PFSK-1 (cell line): ENCODE measurements at regions not wholly inside any gene's neighbourhood (a gene's known extent, or its start where the extent isn't known, plus 50 kb on each side); places are given as distances from the start of the nearest gene placed in this dataset.

Source experiments
- FOXP2 ChIP-seq: optimal IDR thresholded peaks from 2 replicates; pipeline ENCODE3; 2011; ENCODE audit warnings: borderline replicate concordance, control low read depth, inconsistent platforms; ENCODE audit not compliant: insufficient read depth; ENCODE audit errors: extremely low read length, extremely low read depth
- POLR2AphosphoS5 ChIP-seq: IDR thresholded peaks from 2 replicates; pipeline ENCODE4 v1.6.1; 2012; ENCODE audit warnings: low read depth, mild to moderate bottlenecking, control low read depth, low read length, moderate library complexity
- SIN3A ChIP-seq: IDR thresholded peaks from 2 replicates; pipeline ENCODE4 v1.6.1; 2012; ENCODE audit warnings: mild to moderate bottlenecking, low read length, moderate library complexity, borderline replicate concordance; ENCODE audit not compliant: insufficient read depth
- TAF1 ChIP-seq: IDR thresholded peaks from 2 replicates; pipeline ENCODE4 v1.6.1; 2012; ENCODE audit warnings: low read length, control low read depth, borderline replicate concordance; ENCODE audit not compliant: insufficient read depth
- TF ChIP-seq, protein P1 (sequence below), 2 experiments: IDR thresholded peaks; 2 replicates each; pipeline versions ENCODE4 v1.6.1 to v1.8.0; 2011 to 2012; ENCODE audit warnings: low read depth in 2 of 2, low read length in 2 of 2, control low read depth in 1 of 2, inconsistent platforms in 1 of 2, mild to moderate bottlenecking in 1 of 2, moderate library complexity in 1 of 2; ENCODE audit not compliant: insufficient read depth in 1 of 2

DNA sequence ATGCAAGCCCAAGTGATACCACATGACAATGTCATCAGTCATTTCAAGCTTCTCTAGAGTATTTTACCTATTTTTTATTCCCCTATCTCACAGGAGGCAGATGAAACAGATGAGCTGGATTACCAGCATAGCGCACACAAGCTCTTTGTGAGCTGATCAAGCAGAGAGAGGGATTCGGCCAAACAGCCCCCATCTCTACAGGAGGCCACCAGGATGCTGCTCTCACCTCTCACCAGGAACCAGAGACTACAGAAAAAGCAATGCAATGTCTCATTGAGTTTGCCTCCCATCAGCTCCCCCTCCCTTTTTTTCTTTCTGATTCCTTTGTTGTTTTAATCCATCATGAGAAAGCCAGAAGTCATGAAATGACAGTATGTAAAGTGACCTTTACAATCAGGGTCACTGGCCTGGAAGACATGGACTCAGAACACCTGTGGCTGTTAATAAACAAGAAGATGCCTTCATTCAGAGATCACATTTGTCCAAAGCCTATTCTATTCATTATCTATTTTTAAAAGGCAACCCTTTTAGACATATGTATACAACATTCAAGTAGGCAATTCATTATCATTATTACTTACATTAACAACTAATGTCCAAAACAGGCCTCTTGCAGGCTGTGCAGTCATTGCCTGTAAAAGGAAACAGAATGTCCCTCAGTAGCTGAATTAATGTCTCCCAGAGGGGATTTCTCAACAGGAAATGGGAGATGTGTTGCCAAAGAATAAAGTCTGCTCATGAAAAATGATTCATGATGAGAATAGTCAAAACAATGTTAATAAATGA lies 656.6 kb downstream of the TBC1D4 start:
- TF ChIP-seq, protein P1, sequence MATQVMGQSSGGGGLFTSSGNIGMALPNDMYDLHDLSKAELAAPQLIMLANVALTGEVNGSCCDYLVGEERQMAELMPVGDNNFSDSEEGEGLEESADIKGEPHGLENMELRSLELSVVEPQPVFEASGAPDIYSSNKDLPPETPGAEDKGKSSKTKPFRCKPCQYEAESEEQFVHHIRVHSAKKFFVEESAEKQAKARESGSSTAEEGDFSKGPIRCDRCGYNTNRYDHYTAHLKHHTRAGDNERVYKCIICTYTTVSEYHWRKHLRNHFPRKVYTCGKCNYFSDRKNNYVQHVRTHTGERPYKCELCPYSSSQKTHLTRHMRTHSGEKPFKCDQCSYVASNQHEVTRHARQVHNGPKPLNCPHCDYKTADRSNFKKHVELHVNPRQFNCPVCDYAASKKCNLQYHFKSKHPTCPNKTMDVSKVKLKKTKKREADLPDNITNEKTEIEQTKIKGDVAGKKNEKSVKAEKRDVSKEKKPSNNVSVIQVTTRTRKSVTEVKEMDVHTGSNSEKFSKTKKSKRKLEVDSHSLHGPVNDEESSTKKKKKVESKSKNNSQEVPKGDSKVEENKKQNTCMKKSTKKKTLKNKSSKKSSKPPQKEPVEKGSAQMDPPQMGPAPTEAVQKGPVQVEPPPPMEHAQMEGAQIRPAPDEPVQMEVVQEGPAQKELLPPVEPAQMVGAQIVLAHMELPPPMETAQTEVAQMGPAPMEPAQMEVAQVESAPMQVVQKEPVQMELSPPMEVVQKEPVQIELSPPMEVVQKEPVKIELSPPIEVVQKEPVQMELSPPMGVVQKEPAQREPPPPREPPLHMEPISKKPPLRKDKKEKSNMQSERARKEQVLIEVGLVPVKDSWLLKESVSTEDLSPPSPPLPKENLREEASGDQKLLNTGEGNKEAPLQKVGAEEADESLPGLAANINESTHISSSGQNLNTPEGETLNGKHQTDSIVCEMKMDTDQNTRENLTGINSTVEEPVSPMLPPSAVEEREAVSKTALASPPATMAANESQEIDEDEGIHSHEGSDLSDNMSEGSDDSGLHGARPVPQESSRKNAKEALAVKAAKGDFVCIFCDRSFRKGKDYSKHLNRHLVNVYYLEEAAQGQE (IDR thresholded peaks at IDR 0.05; ENCODE audit: insufficient read depth in 1 of 2, low read depth in 2 of 2, low read length in 2 of 2) = no peak

DNA sequence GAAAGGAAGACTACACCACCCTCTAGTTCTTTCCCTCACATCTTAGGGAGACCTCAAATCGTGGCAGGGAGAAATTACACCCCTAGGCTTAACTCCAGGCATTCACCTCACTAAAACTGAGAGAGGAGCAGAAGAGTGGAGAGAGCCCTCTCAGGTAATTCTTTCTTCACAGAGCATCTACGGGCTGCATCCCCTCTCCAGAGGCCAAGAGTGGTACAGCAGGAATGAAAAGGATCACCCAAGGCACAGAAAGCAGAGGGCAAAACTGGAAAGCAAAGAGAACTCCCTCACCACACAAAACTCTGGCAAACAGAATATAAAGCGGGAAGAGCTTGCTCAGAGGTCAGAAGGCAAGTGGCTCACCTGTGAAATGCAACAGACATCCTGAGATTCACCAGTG lies 661.2 kb downstream of the TBC1D4 start:
- TF ChIP-seq SIN3A (no peak), POLR2AphosphoS5 (no peak), FOXP2 (no peak), TAF1 (no peak)
- TF ChIP-seq, protein P1 (IDR thresholded peaks at IDR 0.05; ENCODE audit: insufficient read depth in 1 of 2, low read depth in 2 of 2, low read length in 2 of 2) = no peak

DNA sequence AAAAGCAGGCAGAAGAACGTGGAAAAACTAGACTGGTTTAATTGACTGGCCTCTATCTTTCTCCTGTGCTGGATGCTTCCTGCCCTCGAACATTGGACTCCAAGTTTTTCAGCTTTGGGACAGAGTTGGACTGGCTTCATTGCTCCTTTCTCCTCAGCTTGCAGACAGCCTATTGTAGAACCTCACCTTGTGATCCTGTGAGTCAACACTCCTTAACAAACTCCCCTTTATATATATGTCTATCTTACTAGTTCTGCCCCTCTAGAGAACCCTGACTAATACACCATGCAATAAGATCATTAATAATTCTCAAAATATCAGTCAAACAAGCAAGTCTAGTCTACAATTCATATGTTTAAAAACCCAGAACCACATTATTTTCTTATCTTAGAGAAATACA lies 662.4 kb downstream of the TBC1D4 start:
- TF ChIP-seq SIN3A = no peak
- no peak for TF ChIP-seq POLR2AphosphoS5
- TF ChIP-seq FOXP2 = no peak
- TF ChIP-seq TAF1 = no peak
- TF ChIP-seq, protein P1 (IDR thresholded peaks at IDR 0.05; ENCODE audit: insufficient read depth in 1 of 2, low read depth in 2 of 2, low read length in 2 of 2) = no peak

DNA sequence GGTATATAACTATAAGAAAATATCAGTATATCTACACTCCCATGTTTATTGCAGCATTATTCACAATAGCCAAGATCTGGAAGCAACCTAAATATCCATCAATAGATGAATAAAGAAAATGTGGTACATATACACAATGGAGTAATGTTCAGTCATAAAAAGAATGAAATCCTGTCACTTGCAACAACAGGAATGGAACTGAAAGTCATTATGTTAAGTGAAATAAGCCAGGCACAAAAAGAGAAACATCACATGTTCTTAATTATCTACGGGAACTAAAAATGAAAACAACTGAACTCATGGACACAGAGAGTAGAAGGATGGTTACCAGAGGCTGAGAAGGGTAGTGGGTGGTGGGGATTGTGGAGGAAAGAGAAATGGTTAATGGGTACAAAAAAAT lies 665.2 kb downstream of the TBC1D4 start:
- TF ChIP-seq SIN3A (no peak), POLR2AphosphoS5 (no peak), FOXP2 (no peak)

DNA sequence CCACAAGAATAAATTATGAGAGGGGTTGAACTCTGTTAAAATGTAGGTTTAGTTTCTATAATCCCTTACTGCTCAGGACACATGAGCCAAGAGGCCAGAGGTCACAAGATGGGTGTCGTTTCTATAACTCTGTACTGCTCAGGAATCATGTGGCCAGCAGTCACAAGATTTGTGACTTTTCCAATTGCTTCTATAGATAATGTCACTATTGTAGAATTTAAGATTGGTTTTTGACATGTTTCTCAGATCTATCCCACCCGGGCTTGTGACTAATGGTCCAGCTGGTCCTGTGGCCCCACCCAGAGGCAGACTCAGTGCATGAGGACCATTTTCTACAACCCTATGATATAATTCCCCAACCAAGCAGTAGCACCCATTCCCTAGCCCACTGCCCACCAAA lies 662.0 kb upstream of the KLF12 start:
- TF ChIP-seq FOXP2 (no peak), SIN3A (no peak), TAF1 (no peak), POLR2AphosphoS5 (no peak)
- TF ChIP-seq, protein P1 (IDR thresholded peaks at IDR 0.05; ENCODE audit: insufficient read depth in 1 of 2, low read depth in 2 of 2, low read length in 2 of 2) = no peak
